NB4 (cell line): ENCODE measurements at regions not wholly inside any gene's neighbourhood (a gene's known extent, or its start where the extent isn't known, plus 50 kb on each side); places are given as distances from the start of the nearest gene placed in this dataset.

Source experiments
- MYC ChIP-seq: IDR thresholded peaks from 2 replicates; pipeline ENCODE4 v1.6.1; 2011; ENCODE audit warnings: low read depth, low read length
- POLR2A ChIP-seq: IDR thresholded peaks from 2 replicates; pipeline ENCODE4 v1.6.1; 2011; ENCODE audit warnings: mild to moderate bottlenecking; ENCODE audit not compliant: insufficient read length; ENCODE audit errors: extremely low read depth
- TF ChIP-seq, protein P1 (sequence below): IDR thresholded peaks from one replicate; pipeline ENCODE4 v1.5.1; 2012; ENCODE audit warnings: low read depth, low read length
- TF ChIP-seq, protein P2 (sequence below): IDR thresholded peaks from 2 replicates; pipeline ENCODE4 v1.6.1; 2011; ENCODE audit warnings: low read depth, low read length

DNA sequence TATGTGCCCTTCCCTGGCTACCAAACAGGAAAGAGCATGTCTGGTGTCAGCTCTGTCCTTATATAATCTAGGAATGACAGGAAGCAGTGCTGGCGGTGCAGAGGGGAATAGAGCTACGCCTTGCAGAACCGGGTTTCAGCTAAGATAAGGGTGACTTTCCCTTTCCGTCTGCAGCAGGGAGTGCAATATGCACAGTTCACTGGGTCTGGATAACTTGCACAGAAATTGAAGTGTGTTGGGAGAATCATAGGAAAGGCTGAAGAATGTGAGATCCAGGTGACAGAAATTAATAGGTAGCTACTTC, 90.0 kb upstream of the TSHZ3 start:
- TF ChIP-seq, protein P1, sequence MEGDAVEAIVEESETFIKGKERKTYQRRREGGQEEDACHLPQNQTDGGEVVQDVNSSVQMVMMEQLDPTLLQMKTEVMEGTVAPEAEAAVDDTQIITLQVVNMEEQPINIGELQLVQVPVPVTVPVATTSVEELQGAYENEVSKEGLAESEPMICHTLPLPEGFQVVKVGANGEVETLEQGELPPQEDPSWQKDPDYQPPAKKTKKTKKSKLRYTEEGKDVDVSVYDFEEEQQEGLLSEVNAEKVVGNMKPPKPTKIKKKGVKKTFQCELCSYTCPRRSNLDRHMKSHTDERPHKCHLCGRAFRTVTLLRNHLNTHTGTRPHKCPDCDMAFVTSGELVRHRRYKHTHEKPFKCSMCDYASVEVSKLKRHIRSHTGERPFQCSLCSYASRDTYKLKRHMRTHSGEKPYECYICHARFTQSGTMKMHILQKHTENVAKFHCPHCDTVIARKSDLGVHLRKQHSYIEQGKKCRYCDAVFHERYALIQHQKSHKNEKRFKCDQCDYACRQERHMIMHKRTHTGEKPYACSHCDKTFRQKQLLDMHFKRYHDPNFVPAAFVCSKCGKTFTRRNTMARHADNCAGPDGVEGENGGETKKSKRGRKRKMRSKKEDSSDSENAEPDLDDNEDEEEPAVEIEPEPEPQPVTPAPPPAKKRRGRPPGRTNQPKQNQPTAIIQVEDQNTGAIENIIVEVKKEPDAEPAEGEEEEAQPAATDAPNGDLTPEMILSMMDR: no peak
- no peak for TF ChIP-seq POLR2A
- no peak for TF ChIP-seq MYC
- TF ChIP-seq, protein P2, sequence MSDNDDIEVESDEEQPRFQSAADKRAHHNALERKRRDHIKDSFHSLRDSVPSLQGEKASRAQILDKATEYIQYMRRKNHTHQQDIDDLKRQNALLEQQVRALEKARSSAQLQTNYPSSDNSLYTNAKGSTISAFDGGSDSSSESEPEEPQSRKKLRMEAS: no peak
